ENCODE measurements at regions not wholly inside any gene's neighbourhood (a gene's known extent, or its start where the extent isn't known, plus 50 kb on each side); places are given as distances from the start of the nearest gene placed in this dataset.

DNA sequence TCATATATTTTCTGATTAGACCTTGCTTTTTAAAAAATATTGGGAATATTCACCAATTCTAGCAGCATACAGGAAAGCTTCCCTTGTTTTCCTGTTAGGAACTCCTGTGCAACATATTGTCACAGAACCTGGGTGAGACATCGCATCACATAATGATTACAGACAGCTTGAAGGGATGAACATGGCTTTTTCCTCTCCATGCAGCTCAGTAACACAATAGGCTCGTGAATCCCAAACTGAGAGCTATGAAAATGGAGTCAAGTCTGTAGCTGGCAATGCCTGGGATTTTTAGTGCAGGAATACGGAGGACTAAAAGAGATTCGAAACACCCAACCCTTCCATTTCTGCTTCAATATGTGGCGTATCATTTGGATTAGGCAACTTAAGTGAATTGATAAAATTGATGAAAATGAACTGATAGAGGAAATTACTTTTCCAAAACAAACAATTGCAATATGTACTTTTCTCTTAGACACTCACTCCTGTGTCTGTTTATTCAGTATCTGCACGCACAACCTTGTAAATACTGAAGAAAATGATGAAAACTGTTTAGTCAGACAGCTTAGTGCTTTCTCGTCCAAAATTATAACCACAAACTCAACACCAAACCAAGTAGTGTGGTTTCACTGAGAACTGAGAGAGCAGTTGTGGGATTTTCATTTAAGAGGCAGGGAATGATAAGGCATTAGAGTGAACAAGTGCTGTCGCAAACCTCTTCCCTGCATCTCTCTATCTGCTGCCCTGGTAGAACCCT lies 250.4 kb downstream of the PTBP2 start:
- H3K36me3 Mint-ChIP-seq (ENCODE audit: low read depth), result no peaks in the 10 kb centered on the region
- H3K9me3 Mint-ChIP-seq, result peaks cover 3% of the 10 kb centered on the region
- DNase-seq, result no peak
- TF ChIP-seq, protein P1, sequence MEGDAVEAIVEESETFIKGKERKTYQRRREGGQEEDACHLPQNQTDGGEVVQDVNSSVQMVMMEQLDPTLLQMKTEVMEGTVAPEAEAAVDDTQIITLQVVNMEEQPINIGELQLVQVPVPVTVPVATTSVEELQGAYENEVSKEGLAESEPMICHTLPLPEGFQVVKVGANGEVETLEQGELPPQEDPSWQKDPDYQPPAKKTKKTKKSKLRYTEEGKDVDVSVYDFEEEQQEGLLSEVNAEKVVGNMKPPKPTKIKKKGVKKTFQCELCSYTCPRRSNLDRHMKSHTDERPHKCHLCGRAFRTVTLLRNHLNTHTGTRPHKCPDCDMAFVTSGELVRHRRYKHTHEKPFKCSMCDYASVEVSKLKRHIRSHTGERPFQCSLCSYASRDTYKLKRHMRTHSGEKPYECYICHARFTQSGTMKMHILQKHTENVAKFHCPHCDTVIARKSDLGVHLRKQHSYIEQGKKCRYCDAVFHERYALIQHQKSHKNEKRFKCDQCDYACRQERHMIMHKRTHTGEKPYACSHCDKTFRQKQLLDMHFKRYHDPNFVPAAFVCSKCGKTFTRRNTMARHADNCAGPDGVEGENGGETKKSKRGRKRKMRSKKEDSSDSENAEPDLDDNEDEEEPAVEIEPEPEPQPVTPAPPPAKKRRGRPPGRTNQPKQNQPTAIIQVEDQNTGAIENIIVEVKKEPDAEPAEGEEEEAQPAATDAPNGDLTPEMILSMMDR (IDR thresholded peaks at IDR 0.05), result no peak
- H3K4me3 Mint-ChIP-seq, result no peak overlapping the region
- H3K27ac Mint-ChIP-seq, result no peak overlapping the region
- H3K4me1 Mint-ChIP-seq, result no peaks in the 10 kb centered on the region
- H3K27me3 Mint-ChIP-seq (ENCODE audit: low read depth, poor library complexity), result no peaks in the 10 kb centered on the region

DNA sequence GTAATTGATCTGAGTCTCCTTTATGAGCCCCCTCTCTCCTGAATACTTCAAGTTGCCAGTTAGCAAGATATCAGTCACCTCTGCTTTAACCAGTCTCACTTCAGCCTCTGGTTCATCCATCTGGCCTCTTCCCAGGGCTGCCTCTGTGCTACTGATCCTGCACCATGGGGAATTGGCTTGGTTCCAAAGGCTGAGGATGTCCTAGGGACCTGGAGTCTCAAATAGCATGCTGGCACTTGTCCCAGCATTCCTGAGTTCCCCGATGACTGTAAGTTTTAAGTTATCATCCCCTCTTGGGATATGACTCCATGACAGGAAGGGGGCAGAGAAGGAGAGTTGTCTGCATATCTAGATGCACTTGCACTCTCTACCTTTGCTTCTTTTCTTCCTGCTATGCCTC lies 252.0 kb downstream of the PTBP2 start:
- no peak overlapping the region for H3K27ac Mint-ChIP-seq
- H3K4me1 Mint-ChIP-seq, result no peaks in the 10 kb centered on the region
- H3K27me3 Mint-ChIP-seq (ENCODE audit: low read depth, poor library complexity), result no peaks in the 10 kb centered on the region

DNA sequence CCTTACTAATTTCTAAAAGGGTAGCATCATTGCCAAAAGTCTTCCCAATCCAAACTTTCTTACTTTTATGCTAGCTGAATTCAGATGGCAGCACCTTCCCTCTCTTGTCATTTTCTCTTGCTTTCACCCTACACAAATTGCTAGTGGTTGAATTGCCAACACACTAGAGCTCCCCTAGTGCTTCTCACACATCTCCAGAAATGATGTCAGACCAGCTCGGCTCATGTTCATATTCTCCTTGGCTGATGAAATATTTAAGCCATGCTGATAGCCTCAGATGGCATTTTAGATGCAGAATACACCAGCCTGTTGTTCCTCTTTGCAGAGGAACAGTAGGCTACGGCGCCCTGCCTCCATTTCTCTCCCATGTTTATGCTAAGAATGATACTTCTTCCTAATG lies 256.9 kb downstream of the PTBP2 start:
- DNase-seq, result no peak
- H3K4me1 Mint-ChIP-seq, result peaks cover 5% of the 10 kb centered on the region
- H3K36me3 Mint-ChIP-seq (ENCODE audit: low read depth), result no peaks in the 10 kb centered on the region
- no peaks in the 10 kb centered on the region for H3K9me3 Mint-ChIP-seq
- TF ChIP-seq, protein P1 (IDR thresholded peaks at IDR 0.05), result no peak
- no peaks in the 10 kb centered on the region for H3K27me3 Mint-ChIP-seq (ENCODE audit: low read depth, poor library complexity)
- no peak overlapping the region for H3K27ac Mint-ChIP-seq
- H3K4me3 Mint-ChIP-seq, result no peak overlapping the region

More for the DNA sequence above, 252.0 kb downstream of the PTBP2 start:
- Mint-ChIP-seq H3K4me3 (no peak overlapping the region), H3K36me3 (ENCODE audit: low read depth) (no peaks in the 10 kb centered on the region), H3K9me3 (peaks cover 3% of the 10 kb centered on the region)
- DNase-seq, result no peak
- TF ChIP-seq, protein P1 (IDR thresholded peaks at IDR 0.05), result no peak

DNA sequence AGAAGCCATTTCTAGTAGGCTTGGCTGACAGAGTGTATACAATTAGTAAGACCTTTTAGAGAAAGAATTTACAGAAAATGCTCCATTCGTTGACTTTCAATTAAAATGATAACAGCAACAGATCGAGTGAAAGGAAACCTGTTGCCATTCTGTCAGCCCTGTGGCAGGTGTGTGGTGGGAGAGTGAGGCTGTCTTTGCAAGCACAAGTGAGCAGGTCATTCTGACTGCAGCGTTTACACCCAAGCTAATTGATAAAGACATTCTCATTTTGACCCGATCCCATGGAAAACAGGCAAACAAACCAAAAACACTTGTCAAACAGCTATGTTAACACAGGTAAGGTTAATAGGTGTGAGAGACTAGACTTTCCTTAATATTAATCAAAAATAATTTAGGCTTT lies 257.3 kb downstream of the PTBP2 start:
- Mint-ChIP-seq H3K27ac (no peak overlapping the region), H3K36me3 (ENCODE audit: low read depth) (no peaks in the 10 kb centered on the region), H3K27me3 (ENCODE audit: low read depth, poor library complexity) (no peaks in the 10 kb centered on the region), H3K4me1 (peaks cover 5% of the 10 kb centered on the region), H3K4me3 (no peak overlapping the region), H3K9me3 (no peaks in the 10 kb centered on the region)
- DNase-seq, result no peak
- TF ChIP-seq, protein P1 (IDR thresholded peaks at IDR 0.05), result no peak

DNA sequence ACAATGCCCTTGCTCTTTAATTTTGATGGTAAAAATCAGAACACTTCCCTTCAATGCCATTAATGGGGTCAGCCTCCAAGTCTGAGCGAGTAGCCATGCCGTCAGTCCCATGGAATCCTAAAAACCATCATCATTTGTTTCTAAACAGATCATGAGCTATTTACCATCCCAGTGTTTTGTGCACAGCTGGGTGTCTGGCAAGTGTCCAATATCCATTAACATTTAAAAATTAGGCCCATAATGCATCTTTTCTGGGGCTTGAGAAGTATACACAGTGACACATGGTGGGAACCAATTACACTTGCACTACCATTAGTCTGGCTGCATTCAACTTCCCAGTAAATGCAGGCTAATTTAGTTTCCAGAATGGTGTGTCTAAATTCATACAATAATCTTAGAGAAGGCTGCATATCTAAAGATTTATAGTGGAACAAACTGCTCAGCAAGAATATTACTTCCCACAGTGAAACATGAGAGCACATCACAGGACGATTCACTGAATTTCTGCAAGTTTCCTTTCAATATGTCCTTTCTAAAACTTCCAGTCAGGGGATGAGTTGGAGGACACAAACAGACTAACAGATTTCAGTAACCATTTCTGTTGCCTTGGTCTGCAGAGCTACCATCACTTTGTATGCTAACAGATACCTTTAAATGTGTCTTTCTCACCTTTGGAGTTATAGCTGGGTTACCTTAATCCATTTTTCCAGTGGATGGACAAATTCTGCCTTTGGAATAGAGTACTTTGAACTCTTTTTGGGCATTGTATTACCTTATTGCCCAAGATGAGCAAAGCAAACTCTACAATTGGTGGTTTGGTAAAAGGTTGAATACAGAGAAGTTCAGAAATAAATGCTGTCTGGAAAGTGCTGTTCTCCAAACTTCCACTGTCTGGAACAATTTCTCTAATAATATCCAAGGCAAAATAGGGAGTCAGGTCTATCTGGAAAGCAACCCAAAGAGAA lies 258.0 kb downstream of the PTBP2 start:
- no peaks in the 10 kb centered on the region for H3K36me3 Mint-ChIP-seq (ENCODE audit: low read depth)
- no peak for DNase-seq
- TF ChIP-seq, protein P1 (IDR thresholded peaks at IDR 0.05), result no peak
- H3K4me3 Mint-ChIP-seq, result no peak overlapping the region
- no peaks in the 10 kb centered on the region for H3K9me3 Mint-ChIP-seq
- no peak overlapping the region for H3K27ac Mint-ChIP-seq
- no peaks in the 10 kb centered on the region for H3K27me3 Mint-ChIP-seq (ENCODE audit: low read depth, poor library complexity)
- H3K4me1 Mint-ChIP-seq, result peaks cover 5% of the 10 kb centered on the region
